GM03348 (cell line): ENCODE measurements at regions not wholly inside any gene's neighbourhood (a gene's known extent, or its start where the extent isn't known, plus 50 kb on each side); places are given as distances from the start of the nearest gene placed in this dataset.

Experiments used
- DNase-seq: peaks from one replicate; pipeline ENCODE4 v3.0.0; 2012; ENCODE audit warnings: low spot score

GRCh38 chr10:57874810-57875209 is 392.9 kb downstream of the IPMK start:
- no peak for DNase-seq

DNA sequence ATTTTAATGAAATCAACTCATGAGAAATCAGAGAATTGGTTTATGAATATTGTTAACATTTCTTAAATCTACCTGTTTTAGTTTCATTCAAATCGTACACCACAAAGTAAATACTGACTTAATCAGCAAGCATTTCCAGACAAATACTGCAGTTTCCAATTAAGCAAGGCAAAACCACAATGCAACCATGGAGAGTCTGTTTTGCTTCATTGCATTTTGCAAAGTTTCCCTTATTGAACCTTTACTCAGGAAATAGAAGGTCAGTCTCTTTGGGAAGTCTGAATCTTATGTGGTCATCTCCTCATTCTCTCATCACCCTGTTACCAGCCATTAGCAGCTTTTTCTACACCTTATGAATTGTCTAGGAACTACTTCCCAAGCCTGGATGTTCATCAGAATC is 400.5 kb downstream of the IPMK start:
- no peak for DNase-seq

- DNase-seq: no peak
Observed at GRCh38 chr10:57864765-57865680, 402.7 kb downstream of the IPMK start.

GRCh38 chr10:57849691-57850357 is 417.9 kb downstream of the IPMK start:
- DNase-seq: no peak

DNA sequence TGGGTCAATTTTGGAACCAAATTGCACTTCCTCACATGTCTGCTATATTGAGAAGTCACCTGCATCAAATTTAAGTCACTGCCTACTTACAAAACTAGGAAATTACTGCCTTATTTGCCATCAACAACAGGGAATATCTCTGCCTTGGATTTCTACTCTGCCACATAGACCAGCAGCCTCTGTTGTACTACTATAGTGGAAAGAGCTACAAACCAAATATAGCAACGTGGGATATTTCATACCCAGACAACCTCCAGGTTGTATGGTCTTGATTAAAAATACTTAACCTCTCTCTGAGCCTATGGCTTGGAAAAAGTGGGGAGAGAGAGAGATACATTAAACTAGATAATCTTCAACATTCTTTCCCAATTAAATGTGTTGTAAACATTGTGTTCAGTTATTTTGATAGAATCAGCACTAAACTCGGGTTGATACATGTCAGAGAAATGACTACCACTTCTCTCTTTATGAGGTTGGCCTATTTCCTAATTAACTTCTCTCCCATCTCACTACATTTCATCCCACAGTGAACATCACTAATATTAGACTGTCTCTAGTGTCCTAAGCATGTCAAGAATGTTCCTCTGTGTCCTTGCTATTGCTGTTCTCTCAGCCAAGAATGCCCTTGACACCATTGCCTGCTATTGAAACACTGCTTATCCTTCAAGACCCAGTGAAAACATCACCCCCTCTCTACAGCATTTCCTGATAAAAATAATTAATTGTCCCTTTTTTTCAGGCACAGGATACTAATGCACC is 421.2 kb downstream of the IPMK start:
- no peak for DNase-seq

- DNase-seq: no peak
Observed at GRCh38 chr10:57844387-57844998, 423.2 kb downstream of the IPMK start.

- DNase-seq: no peak
Observed at GRCh38 chr10:57830877-57831560, 436.7 kb downstream of the IPMK start.

GRCh38 chr10:57825015-57825414 is 442.7 kb downstream of the IPMK start:
- DNase-seq: no peak

- DNase-seq: no peak
Observed at GRCh38 chr10:57823398-57823797, 444.3 kb downstream of the IPMK start.

GRCh38 chr10:57822965-57823364 is 444.7 kb downstream of the IPMK start:
- DNase-seq: no peak

GRCh38 chr10:57818522-57818921 is 449.2 kb downstream of the IPMK start:
- DNase-seq: no peak

- no peak for DNase-seq
Observed at GRCh38 chr10:57817741-57818140, 450.0 kb downstream of the IPMK start.

DNA sequence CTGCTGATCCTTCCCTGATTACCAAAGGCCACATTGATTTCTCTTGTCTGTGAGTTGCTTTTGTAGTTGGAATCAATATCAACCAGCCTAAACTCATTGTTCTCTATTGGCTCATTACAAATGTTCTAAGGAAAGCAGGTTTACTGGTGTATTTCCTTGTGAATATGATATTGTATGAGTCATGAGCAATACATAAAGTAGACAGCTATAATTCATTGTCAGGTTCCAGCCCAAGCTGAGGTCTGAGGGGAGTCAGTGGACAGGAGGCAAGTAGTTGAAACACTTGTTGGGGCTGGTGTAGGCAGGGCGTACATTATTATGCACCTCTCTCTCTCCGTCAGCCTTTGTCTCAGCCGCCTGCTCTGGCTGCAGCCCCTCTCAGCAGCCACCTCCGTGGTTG is 451.7 kb downstream of the IPMK start:
- no peak for DNase-seq

DNA sequence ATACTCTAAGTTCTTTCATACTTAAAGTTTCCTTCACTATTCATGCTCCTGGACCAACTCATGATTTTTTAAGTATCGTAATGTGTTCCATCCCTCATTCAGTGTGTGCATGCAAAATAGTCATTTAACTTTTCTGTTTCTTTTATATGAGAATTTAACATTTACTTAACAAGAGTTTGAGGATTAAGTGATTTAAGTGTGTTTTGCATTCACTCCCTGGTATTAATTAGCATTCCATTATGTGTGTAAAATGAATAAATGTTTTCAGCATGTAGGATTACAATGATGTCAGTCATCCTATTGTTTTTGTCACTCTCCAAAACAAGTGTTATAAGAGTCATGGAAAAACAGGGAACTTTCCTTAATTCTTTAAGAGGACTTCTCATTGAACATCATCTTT is 457.7 kb downstream of the IPMK start:
- DNase-seq: no peak

DNA sequence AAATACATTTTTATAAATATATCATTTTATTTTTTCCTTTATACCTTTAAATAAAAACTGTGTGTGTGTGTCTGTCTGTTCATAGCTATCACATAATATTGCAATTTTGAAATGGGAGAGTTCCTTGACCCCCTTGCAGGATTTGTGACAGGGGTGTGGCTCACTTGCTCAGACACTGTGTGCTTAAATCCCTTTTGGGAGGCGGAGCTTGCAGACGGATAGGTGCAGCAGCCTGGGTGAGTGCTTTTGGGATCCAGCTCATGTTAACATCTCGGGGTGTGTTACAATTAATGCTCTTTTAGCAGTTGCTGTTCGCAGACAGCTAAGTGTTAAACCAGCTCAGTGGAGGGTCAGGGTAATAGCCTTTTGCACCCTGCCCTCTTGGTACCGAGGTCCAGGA is 459.8 kb downstream of the IPMK start:
- DNase-seq: no peak

DNA sequence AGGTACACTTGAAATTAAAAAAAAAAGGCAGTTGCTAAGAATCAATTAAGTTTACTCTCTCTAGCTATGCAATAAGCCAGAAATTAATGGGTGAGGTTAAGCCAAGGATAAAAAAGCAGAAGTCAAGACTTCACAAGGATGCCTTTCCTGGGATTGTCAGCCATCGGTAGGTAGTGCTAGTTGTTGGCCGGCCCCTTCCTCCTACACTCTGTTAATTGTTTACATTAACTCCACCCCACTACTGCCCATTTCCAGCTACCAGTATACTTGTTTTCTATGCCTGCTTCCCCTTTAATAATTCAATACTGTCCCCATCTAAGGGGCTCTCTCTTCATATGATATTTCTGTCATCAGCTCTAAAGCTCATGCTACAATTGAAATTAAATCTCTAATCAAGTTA is 461.0 kb downstream of the IPMK start:
- DNase-seq: no peak

- no peak for DNase-seq
Observed at GRCh38 chr10:57799625-57800024, 468.1 kb downstream of the IPMK start.

DNA sequence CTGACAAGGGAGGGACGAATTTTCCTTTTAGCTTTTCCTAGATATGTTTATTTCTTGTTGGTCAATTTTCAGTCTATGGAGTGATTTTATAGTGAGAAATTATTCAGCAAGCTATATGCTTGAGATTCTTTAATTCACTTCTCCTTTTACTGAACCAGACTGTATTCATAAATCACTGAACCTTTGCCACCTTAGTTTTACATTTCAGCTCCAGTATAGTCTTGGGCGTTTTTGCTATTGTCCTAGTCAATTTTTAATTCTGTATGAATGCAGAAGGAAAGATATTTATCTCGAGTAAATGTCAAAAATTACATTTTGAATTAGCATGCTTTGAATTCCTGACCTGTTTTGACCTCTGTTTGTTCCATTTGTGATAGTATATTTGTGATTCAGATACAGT is 468.9 kb downstream of the IPMK start:
- no peak for DNase-seq

GRCh38 chr10:57791546-57791945 is 476.1 kb downstream of the IPMK start:
- DNase-seq: no peak

DNA sequence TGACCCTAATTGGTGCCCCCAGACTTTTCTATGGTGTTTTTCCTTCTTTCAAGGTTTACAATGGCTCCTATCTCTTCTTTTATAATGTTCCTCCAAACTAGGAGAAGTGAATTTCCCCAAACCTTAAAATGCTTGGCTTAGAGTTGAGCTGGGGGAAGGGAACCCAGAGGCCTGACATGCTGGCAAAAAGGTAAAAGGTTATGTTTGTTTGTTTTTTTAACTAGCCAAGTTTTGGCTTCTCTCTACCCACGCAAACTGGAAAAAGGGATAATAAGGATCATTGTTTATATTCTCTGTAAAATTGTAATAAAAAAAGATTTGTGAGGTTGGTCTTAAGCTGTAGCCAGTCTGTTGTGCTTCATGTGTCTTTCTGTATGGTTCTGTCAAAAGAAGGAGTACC is 477.0 kb downstream of the IPMK start:
- DNase-seq: no peak

DNA sequence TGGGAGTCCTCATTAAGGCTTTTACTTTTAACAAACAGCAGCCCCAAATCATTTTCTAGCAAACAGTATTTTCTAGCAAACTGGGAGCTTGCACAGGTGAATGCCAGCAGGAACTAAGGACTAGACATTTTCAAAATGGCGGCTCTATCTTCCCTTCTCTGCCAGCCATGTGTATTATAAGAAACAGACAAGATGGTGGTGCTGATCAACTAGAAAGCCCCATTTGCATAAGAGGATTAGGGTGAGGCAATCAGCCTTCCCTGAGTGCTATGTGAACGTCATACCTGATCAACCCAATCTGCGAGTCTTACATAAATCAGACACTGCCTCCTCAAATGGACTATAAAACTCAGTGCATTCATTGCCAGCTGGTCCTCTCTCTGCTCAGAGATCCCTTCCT is 479.6 kb downstream of the IPMK start:
- DNase-seq: no peak
